ENCODE measurements at regions not wholly inside any gene's neighbourhood (a gene's known extent, or its start where the extent isn't known, plus 50 kb on each side); places are given as distances from the start of the nearest gene placed in this dataset.

DNA sequence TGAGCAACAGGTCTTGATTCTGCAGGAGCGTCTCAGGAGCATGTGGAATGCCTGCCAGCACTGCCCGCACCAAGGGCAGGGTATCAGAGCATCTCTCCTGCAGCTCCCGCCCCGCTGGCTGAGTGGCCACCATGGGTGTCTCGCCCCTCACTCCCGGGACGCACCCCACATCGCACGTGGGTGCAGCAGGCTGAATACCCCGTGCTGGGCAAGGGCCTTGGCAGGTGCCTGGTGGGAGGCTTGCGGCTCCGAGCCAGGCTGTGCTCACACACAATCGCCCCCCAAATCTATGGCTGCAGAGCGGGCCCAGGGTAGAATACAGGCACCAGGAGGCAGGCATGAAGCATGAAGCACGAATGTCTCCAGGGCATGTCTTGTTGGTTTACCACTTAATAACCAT is 103.9 kb upstream of the TMEM132D start:
- Mint-ChIP-seq H3K27me3 (no peaks in the 10 kb centered on the region), H3K36me3 (ENCODE audit: low read depth) (peaks cover 2% of the 10 kb centered on the region), H3K4me1 (no peaks in the 10 kb centered on the region), H3K27ac (no peak overlapping the region), H3K4me3 (no peak overlapping the region)
- no peaks in the 10 kb centered on the region for H3K9me3 ChIP-seq (ENCODE audit: control insufficient read depth, low read length, poor library complexity, severe bottlenecking)
- no peak for ATAC-seq
- DNase-seq, result no peak

DNA sequence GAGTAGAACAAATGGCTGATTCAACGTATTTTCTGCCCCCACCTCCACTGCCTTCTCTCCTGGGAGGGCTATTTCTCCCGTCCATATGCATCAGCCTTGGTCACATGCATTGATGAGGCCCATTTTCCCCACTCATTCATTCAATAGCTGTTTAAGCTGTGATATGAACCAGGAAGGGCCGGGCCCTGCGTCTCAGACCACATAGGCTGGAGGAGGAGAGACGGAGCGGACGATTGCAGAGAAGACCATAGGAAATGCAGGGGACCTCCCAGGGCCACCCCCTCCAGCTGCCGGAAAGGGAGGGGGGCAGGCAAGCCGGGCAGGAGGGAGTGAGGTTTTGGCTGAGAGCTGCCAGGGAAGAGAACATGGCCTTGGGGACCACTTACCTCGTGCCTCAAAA is 104.4 kb upstream of the TMEM132D start:
- H3K27me3 Mint-ChIP-seq, result no peaks in the 10 kb centered on the region

DNA sequence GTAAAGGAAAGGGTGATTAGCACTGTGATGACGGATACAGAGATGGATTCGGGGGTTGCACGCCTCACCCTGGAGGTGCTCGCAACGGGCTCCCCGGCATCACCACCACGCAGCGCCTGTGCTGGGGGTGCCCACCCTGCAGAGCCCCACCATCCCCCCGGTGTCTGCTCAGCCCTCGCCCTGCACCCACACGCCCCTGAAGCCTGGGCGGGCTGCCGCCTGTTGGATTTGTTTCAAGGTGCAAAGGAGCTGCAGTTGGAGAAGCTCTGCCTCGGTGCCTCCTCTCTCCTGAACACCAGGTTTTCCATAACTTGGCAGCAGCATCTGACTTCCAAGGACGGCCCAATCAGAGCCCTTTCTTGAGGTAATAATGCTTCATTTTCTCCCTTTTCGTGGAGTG is 106.1 kb upstream of the TMEM132D start:
- no peak overlapping the region for H3K27ac Mint-ChIP-seq
- H3K27me3 Mint-ChIP-seq, result no peaks in the 10 kb centered on the region
- no peaks in the 10 kb centered on the region for H3K4me1 Mint-ChIP-seq
- no peak for DNase-seq
- H3K36me3 Mint-ChIP-seq (ENCODE audit: low read depth), result peaks cover 2% of the 10 kb centered on the region
- no peak for ATAC-seq
- H3K4me3 Mint-ChIP-seq, result no peak overlapping the region
- no peaks in the 10 kb centered on the region for H3K9me3 ChIP-seq (ENCODE audit: control insufficient read depth, low read length, poor library complexity, severe bottlenecking)

More for the DNA sequence above, 104.4 kb upstream of the TMEM132D start:
- no peaks in the 10 kb centered on the region for H3K4me1 Mint-ChIP-seq
- peaks cover 2% of the 10 kb centered on the region for H3K36me3 Mint-ChIP-seq (ENCODE audit: low read depth)
- ATAC-seq (no peak), DNase-seq (no peak)
- no peak overlapping the region for H3K4me3 Mint-ChIP-seq
- H3K27ac Mint-ChIP-seq, result no peak overlapping the region
- H3K9me3 ChIP-seq (ENCODE audit: control insufficient read depth, low read length, poor library complexity, severe bottlenecking), result no peaks in the 10 kb centered on the region

DNA sequence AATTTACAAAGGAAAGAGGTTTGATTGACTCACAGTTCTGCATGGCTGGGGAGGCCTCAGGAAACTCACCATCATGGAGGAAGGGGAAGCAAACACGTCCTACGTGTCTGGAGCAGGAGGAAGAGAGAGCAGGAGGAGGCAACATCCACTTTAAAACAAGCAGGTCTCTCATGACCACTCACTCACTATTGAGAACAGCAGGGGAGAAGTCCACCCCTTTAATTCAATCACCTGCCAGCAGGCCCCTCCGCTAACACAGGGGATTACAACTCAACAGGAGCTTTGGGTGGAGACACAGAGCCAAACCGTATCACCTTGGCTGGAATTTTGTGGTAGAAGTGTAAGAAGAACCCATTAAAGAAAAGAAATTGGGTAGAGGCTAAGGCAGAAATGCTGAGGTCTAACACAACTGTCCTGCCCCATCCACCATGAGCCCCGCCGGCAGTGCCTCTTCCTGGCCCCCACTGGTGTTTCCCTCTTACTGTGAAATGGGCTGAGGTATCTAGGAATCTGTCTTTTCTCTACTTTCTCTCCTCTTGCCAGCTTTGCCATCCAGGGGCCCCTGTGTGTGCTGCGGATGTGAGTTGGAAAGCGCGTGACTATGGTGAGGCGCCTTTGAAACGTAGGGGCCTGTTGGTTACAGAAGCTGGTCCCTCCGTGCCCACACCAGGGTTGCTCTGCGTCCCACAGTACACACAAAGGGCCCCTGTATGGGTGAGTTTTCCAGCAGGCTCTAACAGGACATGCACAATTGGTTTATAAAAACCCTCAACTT is 108.0 kb upstream of the TMEM132D start:
- peaks cover 6% of the 10 kb centered on the region for H3K27me3 Mint-ChIP-seq
- ATAC-seq, result no peak
- no peak overlapping the region for H3K27ac Mint-ChIP-seq
- no peak overlapping the region for H3K4me3 Mint-ChIP-seq
- no peak for DNase-seq
- H3K4me1 Mint-ChIP-seq, result no peaks in the 10 kb centered on the region
- no peaks in the 10 kb centered on the region for H3K9me3 ChIP-seq (ENCODE audit: control insufficient read depth, low read length, poor library complexity, severe bottlenecking)
- H3K36me3 Mint-ChIP-seq (ENCODE audit: low read depth), result peaks cover under 1% of the 10 kb centered on the region

DNA sequence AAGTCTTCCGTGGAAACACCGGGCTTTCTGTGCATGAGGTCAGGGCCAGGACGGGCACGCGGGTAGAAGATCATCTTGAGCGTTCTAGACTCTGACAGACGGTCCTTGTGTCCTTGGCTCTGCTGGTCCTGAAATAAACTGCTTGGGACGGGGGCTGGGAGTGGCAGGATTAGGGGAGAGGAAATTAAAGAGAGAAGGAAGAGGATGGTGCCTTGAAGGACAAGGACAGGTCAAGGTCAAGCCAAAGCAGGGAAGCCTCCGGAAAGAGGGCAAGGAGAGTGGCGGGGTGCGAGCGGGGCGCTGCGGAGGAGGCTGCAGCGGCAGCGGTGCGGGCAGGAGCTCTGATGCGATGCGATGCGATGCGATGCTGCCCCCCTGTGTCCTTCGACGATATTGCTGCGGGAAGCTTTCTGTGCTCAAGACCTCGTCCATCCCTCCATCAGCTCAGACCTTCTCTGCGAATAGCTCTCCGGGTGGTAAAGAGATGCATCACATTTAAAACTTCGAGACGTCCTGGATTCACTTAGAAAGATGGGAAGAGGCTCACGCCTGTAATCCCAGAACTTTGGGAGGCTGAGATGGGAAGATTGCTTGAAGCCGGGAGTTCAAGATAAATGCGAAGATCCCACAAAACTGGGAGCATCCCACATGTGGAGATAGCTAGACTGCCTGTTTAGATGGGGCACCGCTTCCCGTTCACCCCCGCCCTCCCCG is 110.1 kb upstream of the TMEM132D start:
- Mint-ChIP-seq H3K27ac (no peak overlapping the region), H3K27me3 (peaks cover 6% of the 10 kb centered on the region), H3K36me3 (ENCODE audit: low read depth) (no peaks in the 10 kb centered on the region), H3K4me1 (no peaks in the 10 kb centered on the region), H3K4me3 (no peak overlapping the region)
- H3K9me3 ChIP-seq (ENCODE audit: control insufficient read depth, low read length, poor library complexity, severe bottlenecking), result no peaks in the 10 kb centered on the region
- ATAC-seq (no peak), DNase-seq (no peak)

DNA sequence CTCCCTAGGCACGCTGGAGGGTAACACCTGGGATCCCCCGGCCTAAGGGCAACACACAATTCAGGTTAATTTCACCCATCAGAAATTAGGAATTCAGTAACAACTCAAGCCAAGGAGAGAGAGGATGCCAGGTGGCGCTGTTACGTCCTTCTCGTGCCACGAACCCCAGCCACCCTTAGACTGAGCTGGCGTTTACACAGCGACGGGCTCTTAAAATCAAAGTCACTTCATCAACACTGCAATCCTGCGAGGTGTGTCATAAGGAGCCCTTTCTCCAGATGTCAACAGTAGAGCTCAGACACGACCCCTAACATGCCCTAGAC is 110.6 kb upstream of the TMEM132D start:
- ATAC-seq (no peak), DNase-seq (no peak)
- H3K36me3 Mint-ChIP-seq (ENCODE audit: low read depth), result no peaks in the 10 kb centered on the region
- peaks cover 6% of the 10 kb centered on the region for H3K27me3 Mint-ChIP-seq
- H3K4me1 Mint-ChIP-seq, result no peaks in the 10 kb centered on the region
- H3K27ac Mint-ChIP-seq, result no peak overlapping the region
- no peaks in the 10 kb centered on the region for H3K9me3 ChIP-seq (ENCODE audit: control insufficient read depth, low read length, poor library complexity, severe bottlenecking)
- no peak overlapping the region for H3K4me3 Mint-ChIP-seq

DNA sequence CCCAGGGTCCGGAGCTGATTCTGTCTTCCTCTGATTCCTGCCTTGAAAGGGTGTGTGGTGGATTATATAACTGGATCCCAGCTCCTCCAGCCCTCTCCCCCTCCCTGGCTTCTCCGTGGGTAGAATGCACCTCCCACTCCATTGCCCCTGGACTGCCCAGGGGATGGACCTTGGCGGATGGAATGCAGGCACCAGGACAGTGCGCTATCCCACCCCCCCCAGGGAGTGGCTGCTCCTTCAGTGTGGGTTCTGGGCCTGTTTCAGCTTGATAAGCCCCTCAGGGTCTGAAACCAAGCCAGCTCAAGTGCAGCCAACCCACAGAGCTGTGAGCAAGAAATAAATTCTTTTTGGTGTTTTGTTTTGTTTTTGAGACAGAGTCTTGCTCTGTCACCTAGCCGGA is 112.4 kb upstream of the TMEM132D start:
- Mint-ChIP-seq H3K4me1 (no peaks in the 10 kb centered on the region), H3K4me3 (no peak overlapping the region), H3K27me3 (peaks cover 6% of the 10 kb centered on the region), H3K36me3 (ENCODE audit: low read depth) (no peaks in the 10 kb centered on the region), H3K27ac (no peak overlapping the region)
- DNase-seq (no peak), ATAC-seq (no peak)
- H3K9me3 ChIP-seq (ENCODE audit: control insufficient read depth, low read length, poor library complexity, severe bottlenecking), result no peaks in the 10 kb centered on the region

DNA sequence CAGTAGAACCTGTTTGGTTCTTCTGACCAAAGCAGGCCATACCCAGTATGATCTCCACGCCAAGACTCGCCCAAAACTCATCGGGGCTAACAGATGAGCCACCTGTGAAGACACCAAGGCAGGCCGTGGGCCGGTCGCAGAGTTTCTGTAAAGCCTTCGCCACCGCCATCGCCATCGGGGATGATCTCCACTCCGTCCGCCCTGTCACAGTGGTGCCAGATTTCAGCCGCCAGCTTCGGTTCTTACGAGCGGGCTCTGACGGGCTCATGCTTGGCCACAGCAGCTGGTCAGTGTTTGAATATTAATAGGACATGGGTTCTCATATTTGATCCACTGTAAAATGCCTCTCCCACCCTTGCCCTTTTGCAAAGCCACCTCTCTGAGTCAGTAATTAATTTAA is 113.2 kb upstream of the TMEM132D start:
- no peaks in the 10 kb centered on the region for H3K9me3 ChIP-seq (ENCODE audit: control insufficient read depth, low read length, poor library complexity, severe bottlenecking)
- Mint-ChIP-seq H3K4me3 (no peak overlapping the region), H3K27me3 (peaks cover 6% of the 10 kb centered on the region), H3K36me3 (ENCODE audit: low read depth) (no peaks in the 10 kb centered on the region), H3K4me1 (no peaks in the 10 kb centered on the region), H3K27ac (no peak overlapping the region)
- ATAC-seq (no peak), DNase-seq (no peak)

DNA sequence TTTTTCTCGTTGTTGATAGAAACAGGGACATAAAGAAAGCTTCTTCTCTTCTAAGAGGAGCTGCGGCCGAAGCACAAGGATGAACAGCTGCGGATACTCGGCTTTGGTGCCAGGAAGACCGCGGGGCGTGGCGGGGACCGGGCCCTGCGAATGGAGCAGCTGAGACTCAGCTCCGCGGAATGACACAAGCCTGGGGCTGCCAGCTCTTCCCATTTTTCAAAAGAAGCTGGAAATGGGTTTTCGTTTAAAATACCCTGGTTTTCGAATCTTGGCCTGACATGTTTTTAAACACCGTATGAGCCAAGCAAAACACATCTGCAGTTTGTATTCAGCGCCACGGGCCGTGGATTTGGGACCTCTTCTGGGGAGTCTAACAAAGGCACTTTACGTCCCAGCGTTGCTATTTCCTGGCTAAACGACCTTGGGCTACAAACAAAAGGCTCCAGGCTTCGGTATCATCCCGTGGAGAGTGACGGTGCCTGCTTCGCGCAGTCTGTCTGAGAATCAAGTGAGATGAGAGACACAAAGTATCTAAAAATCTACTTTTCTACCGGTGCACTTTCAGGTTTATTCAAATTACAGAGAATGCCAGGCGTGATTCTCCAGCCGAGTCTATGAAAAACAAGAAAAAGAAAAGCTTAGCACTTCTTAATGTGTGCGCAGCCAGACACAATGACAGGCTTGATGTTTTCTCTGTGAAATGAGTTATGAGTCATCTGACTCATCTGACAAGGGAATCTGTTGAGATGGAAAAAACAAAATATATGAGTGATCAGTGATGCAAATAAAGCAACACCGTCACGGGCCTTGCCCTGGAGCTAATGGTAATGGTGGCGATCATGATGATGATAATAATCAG is 114.0 kb upstream of the TMEM132D start:
- no peak for ATAC-seq

DNA sequence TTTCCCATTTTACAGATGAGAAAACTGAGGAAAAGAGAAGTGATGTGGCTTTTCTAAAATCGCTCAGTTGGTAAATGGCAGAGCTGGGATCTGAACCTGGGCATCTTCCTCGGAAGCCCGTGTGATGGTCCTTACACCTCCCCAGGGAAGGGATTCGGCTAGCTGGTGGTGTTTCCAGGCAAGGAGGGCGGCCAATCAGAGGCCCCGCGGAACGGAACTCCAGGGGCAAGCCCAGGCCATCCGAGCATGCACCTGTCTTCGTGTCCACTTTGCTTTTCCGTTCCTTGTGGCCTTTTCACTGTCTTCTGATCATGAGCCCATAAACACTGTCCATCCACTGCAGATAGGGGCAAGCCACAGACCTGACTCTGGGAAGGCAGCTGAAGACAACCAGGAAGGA is 114.8 kb upstream of the TMEM132D start:
- H3K27me3 Mint-ChIP-seq, result peaks cover 6% of the 10 kb centered on the region
- DNase-seq (no peak), ATAC-seq (no peak)
- H3K27ac Mint-ChIP-seq, result no peak overlapping the region
- H3K4me1 Mint-ChIP-seq, result no peaks in the 10 kb centered on the region
- no peaks in the 10 kb centered on the region for H3K36me3 Mint-ChIP-seq (ENCODE audit: low read depth)
- no peak overlapping the region for H3K4me3 Mint-ChIP-seq
- no peaks in the 10 kb centered on the region for H3K9me3 ChIP-seq (ENCODE audit: control insufficient read depth, low read length, poor library complexity, severe bottlenecking)

More for the DNA sequence above, 114.0 kb upstream of the TMEM132D start:
- H3K27ac Mint-ChIP-seq, result no peak overlapping the region
- DNase-seq, result no peak
- H3K9me3 ChIP-seq (ENCODE audit: control insufficient read depth, low read length, poor library complexity, severe bottlenecking), result no peaks in the 10 kb centered on the region
- no peak overlapping the region for H3K4me3 Mint-ChIP-seq
- no peaks in the 10 kb centered on the region for H3K36me3 Mint-ChIP-seq (ENCODE audit: low read depth)
- H3K4me1 Mint-ChIP-seq, result no peaks in the 10 kb centered on the region
- peaks cover 6% of the 10 kb centered on the region for H3K27me3 Mint-ChIP-seq

DNA sequence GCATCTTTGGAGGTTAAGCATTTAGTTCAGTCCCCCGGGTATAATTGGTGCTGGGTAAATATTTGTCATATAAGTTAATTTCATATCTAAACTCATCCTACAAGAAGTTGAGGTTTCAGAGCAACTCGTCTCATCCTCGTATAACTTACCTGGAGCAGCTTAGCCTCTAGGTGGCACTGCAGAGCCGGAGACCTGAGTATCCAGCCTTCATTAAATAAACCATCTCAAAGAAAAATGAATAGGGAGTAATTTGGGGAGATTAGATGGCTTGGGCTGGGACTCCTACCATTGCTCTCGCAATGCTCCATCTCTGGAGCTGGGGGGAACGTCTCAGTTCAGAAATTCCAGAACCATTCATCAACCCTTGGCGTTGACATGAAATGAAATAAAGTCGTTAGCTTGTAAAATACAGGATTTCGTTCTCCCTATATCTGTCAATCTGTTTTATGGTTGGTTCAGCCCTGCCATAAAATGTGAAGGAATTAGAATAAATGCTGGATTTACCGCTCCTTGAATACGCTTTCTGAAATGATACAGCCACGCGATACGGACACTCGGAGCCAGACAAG is 122.9 kb upstream of the TMEM132D start:
- DNase-seq, result no peak
- no peak overlapping the region for H3K4me3 Mint-ChIP-seq
- H3K36me3 Mint-ChIP-seq (ENCODE audit: low read depth), result no peaks in the 10 kb centered on the region
- H3K9me3 ChIP-seq (ENCODE audit: control insufficient read depth, low read length, poor library complexity, severe bottlenecking), result no peaks in the 10 kb centered on the region
- H3K27me3 Mint-ChIP-seq, result peaks cover 16% of the 10 kb centered on the region
- H3K27ac Mint-ChIP-seq, result no peak overlapping the region
- no peak for ATAC-seq
- no peaks in the 10 kb centered on the region for H3K4me1 Mint-ChIP-seq

DNA sequence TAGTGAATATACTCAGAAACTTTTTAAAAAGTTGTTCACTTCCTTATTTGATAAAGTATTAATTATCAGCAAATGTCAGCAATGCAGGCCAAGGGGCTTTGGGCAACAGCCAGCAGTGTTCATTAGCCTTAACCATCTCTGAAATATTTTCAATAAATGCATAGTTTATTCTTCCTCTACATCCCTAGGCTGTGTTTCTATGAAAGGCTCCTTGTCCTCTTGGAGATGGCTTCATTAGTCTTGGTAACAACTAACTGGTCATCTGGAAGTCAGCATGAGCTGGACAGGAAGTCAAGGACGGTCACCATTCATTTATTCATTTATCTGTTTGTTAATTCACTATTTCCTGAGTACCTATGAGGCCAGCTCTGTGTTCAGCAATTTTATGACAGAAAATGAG is 124.0 kb upstream of the TMEM132D start:
- ATAC-seq, result no peak
- Mint-ChIP-seq H3K27ac (no peak overlapping the region), H3K4me1 (no peaks in the 10 kb centered on the region), H3K36me3 (ENCODE audit: low read depth) (no peaks in the 10 kb centered on the region), H3K27me3 (peaks cover 22% of the 10 kb centered on the region), H3K4me3 (no peak overlapping the region)
- H3K9me3 ChIP-seq (ENCODE audit: control insufficient read depth, low read length, poor library complexity, severe bottlenecking), result no peaks in the 10 kb centered on the region
- DNase-seq, result no peak

DNA sequence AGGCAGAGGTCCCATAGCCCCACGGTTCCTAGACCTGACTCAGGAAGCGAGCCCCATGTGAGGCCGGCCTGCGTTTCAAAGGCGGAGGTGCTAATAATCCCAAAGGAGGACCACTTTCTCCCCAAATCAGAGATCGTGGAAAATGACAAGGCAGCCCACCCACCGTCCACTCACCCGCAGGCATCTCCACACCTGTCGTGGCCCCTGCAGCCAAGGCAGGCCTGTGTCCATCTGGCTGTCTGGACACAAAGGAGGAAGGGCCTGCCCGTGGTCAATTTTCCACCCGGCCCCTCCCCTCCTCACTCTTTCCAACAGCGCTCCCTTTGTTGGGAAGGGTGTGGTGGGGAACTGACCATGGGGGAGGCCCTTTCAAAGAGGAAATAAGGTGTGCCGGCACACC is 125.3 kb upstream of the TMEM132D start:
- Mint-ChIP-seq H3K27ac (no peak overlapping the region), H3K4me3 (no peak overlapping the region), H3K4me1 (no peaks in the 10 kb centered on the region), H3K27me3 (peaks cover 29% of the 10 kb centered on the region), H3K36me3 (ENCODE audit: low read depth) (no peaks in the 10 kb centered on the region)
- H3K9me3 ChIP-seq (ENCODE audit: control insufficient read depth, low read length, poor library complexity, severe bottlenecking), result no peaks in the 10 kb centered on the region
- no peak for DNase-seq
- ATAC-seq, result no peak

Measured in T-helper 17 cell (primary cell).